ENCODE measurements at regions not wholly inside any gene's neighbourhood (a gene's known extent, or its start where the extent isn't known, plus 50 kb on each side); places are given as distances from the start of the nearest gene placed in this dataset.

GRCh38 chr16:52229471-52229870 lies 317.5 kb downstream of the TOX3 start:
- TF ChIP-seq CTCF (IDR thresholded peaks at IDR 0.05), result no peak
- TF ChIP-seq ZFX (IDR thresholded peaks at IDR 0.05; ENCODE audit: borderline replicate concordance), result no peak
